Jurkat, Clone E6-1 (cell line): ENCODE measurements at regions not wholly inside any gene's neighbourhood (a gene's known extent, or its start where the extent isn't known, plus 50 kb on each side); places are given as distances from the start of the nearest gene placed in this dataset.

Experiments
- DNase-seq: peaks from one replicate; pipeline ENCODE4 v3.0.0-alpha.2; 2011; ENCODE audit warnings: low read depth, low spot score
- H3K4me3 ChIP-seq: 2 replicates; pipeline ENCODE4 v1.5.1; 2011; ENCODE audit warnings: mild to moderate bottlenecking, low read length, control low read depth, moderate library complexity

DNA sequence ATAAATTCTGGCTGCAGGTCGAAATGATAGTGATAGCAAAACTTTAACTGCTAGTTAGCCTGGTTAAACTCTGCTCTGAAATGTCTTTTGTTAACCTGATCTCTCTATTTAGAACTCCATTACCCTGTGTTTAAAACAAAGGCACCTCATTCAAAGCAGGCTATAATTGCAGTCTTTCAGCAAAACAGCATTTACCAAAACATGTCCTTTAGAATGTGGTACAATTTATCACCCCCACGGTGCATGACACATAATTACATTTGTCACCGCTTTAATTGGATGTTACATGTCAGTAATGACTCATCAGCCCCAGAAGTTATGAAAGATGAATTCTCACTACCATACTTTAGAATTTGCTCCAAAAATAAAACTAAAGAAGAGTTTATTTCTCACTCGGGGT, 295.4 kb downstream of the TOX3 start:
- H3K4me3 ChIP-seq = no peak overlapping the region

DNA sequence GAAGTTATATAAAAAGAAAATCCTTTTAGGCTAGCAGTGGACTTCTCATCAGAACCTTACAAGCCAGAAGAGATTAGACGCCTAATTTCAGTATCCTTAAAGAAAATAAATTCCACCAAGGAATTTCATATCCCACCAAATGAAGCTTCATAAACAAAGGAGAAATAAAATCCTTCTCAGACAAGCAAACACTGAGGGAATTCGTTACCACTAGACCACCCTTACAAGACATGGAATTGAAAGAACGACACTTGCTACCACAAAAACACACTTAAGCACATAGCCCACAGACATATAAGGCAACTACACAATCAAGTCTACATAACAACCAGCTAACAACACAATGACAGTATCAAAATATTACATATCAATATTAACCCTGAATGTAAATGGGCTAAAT, 299.2 kb downstream of the TOX3 start:
- H3K4me3 ChIP-seq = no peak overlapping the region
- no peak for DNase-seq

More for the DNA sequence above, 295.4 kb downstream of the TOX3 start:
- DNase-seq = no peak

DNA sequence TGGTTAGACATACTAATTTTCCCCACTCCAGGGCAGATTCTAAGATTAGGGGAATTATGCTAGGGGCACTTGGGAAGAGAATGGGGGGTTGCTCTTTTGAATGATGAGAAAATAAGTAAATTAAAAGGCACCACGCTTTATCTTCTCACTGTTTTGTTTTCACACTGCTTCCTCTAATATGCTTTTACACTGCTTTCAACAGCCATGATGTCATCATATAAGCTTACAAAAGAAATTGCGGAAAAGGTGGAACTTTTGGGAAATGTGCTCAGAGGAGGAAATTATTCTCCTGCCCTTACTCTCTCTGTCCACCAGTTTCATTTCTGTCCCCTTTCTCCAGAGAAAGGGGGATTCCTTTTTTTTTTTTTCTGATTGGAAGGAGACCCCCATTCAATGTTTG, 308.2 kb downstream of the TOX3 start:
- no peak overlapping the region for H3K4me3 ChIP-seq
- DNase-seq = no peak

DNA sequence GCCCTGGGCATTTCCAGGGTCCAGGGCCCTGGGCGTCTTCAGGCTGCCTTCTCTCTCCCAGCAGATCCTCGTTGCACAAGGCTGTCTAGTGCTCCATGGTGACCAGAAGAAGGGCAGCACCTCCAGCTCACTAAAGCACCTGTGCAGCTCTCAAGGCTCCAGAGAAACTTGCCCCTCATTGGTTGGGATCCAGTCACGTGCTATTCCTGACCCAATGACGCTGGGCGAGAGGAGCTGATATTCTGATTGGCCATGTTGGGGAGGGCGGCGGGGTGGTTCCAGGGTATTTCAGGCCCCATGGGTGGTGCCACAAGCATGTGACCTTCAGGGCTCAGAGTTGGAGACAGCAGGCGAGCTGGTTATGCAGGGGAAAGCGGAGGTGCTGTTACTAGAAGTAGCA, 309.1 kb downstream of the TOX3 start:
- H3K4me3 ChIP-seq = no peak overlapping the region
- no peak for DNase-seq

DNA sequence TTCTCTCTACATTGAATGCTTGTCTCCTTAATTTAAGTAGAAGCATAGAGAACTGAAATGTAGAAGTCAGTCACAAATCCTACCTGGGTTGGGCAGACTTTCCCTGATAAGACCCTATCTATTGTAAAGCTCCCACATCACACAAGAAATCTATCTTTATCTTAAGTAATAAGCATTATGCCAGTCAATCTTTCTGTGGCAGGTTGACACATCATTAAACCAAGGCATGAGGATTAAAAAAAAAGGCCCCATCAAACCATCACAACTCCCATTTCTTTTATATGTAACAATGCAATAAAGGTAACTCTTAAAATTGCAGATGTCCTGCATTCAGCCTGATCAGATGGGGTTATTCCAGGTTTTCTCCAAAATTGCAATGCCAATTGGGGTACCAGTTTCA, 311.8 kb downstream of the TOX3 start:
- no peak overlapping the region for H3K4me3 ChIP-seq
- no peak for DNase-seq

DNA sequence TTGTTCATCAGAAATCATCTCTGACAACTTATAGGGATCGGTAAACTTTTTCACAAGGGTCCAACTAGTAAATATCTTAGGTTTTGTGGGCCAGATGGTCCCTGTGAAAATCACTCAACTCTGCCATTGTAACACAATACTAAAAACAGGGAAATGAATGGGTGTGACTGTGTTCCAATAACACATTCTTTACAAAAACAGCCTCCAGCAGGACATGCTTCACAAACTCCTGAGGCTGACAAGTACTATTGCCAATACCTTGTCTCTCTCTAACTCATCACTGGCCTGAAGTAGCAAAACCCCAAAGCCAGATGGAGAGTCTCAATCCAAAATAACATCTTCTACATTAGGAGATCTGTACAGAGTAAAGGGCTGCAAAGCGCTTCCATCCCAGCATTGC, 312.3 kb downstream of the TOX3 start:
- H3K4me3 ChIP-seq = no peak overlapping the region
- DNase-seq = no peak

DNA sequence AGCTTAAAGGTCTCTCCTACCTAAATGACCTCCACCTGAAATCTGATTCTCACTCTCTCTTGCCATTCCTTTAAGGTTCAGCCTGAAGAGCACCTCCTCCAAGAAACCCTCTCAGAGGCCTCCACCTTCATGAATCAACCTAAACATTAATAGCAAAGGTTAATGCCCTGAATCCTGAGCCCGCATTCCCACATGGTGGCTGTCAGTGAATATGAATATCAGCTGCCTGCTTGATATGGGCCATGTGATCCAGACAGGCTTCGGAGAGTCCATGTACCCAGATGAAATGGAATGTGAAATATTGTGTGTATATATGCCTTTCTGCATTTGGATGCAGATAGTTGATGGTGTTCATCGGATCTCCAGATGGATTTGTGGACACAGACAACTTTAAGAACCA, 317.5 kb downstream of the TOX3 start:
- no peak overlapping the region for H3K4me3 ChIP-seq
- DNase-seq = no peak

DNA sequence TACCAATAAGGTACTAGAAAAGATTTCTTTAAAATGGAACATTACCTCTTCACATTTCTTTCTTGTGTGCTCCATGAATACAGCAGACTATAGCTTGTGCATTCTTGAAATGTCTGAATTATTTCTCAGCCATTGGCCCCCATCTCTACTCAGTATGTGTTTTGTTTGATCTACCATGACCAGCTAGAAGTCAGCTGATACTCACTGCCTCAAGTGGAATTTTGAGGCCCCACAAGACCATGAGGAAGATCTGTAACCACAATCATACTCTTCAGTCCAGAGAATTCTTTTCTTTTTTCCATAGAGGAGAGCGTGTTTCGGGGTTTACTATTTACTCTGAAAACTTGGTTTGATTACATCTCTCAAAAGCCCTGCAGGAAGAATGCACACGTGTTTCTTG, 319.1 kb downstream of the TOX3 start:
- DNase-seq = no peak
- H3K4me3 ChIP-seq = no peak overlapping the region

DNA sequence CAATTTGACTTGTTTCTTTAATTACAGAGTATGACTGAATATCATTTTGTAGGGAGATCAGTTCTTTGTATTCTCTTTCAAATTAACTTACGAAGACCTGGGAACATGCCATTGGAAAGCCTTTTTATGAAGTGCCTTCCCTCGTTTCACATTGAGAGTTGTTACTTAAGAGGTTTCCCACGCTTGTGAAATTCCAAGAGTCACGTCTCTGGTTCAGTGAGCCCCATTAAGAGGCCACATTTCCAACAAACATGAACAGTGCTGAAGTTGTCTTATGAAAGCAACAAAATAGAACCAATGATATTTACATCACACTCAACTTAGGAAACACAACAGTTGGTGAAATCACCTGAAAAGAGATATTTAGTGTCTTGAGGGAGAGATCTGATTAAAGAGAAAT, 334.1 kb downstream of the TOX3 start:
- DNase-seq = no peak
- H3K4me3 ChIP-seq = no peak overlapping the region

DNA sequence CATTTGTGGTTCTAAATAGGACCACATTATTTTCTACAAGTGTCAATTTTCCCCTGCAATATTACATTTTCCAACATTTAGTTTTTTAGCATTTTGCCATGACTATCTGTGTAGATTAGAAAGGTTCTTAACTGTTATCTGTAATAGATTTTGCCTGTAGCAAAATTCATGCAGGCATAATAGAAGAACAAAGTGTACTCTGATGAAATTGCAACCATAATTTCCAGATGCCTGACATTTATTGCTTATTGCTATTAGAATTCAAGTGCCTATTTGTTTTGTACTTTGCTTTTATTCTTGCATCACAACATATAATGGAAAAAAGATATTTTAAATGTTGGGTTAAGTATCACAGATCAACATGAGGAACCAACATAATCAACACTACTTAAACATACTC, 337.7 kb downstream of the TOX3 start:
- DNase-seq = no peak
- H3K4me3 ChIP-seq = no peak overlapping the region

DNA sequence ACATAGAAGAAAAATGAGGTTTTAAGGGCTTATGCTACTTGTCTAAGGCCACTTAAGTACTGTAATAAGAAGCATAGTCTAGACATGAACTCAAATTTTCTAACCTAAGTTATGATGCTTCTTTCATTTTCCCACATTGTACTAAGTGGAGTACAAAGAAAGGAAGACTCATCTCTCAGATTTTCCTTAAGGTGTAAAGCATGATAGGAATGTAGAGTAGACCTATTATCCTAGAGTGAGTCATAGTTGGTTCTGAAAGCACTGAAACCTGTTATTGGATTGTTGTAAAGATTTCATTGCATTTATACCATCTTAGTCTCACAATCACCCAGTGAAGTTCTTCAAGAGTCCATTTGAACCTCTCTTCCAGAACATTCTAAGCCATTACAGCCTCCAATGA, 343.8 kb downstream of the TOX3 start:
- no peak for DNase-seq
- H3K4me3 ChIP-seq = no peak overlapping the region

DNA sequence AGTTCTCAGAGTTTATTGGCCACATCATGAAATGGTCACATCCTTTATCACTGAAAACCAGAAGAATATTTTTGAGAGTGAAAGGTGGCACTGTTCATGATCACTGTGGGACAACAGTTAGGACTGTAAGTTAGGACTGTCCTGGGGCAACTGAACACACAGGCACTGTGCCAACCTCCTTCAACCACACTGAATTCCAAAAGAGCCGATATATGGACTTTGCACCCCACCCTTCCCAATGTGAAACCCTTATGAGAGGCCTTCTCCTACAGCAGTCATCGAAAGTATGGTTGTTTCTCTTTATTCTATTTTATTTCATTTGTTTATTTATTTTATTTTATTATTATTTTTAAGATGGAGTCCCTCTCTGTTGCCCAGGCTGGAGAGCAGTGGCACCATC, 353.5 kb downstream of the TOX3 start:
- no peak for DNase-seq

DNA sequence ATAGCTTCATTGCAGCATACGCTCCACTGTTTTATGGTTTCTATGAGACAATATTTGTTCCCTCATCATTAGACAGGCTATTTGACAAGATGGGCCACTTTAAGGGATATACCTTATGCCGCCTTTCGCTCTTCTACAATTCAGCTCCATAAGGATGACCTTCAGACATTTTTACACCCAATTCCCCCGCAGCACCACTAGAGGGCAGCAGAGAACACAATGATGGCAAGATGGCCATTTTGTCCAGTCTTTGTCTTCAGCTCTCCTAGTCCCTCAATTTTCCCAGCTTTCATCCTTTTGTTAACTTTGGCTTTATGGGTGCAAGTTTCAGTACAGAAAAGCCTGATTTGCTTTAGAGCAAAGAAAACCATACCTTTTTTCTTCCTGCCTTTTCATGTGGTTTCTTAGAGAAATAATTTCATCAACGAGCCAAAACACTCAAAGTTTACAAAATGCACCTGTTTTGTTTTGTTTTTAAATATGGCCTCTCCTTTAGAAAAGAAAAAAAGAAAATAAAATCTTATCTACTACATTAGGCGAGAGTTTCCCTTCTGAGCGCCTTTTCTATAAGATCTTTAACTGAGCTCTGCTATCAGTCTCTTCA, 355.3 kb downstream of the TOX3 start:
- peak; percentile 44 for DNase-seq
- H3K4me3 ChIP-seq = no peak overlapping the region

More for the DNA sequence above, 353.5 kb downstream of the TOX3 start:
- H3K4me3 ChIP-seq = no peak overlapping the region

DNA sequence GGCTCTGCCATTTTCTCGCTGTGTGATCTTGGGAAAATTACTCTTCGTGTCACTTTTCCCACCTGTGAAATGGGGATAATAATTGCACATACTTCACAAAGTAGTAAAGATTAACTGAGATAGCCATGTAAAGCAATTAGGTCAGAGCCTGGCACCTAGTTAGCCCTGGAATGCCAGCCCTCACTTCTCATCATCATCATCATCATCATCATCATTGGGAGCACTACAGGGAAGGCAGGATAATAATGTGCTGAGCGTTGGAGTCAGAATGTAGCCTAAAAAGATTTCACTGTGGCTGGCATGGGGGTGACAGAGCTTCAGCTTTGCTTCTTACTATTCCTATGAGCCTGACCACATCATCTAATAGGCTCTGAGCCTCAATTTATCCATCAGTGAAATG, 362.6 kb downstream of the TOX3 start:
- no peak for DNase-seq
- no peak overlapping the region for H3K4me3 ChIP-seq

DNA sequence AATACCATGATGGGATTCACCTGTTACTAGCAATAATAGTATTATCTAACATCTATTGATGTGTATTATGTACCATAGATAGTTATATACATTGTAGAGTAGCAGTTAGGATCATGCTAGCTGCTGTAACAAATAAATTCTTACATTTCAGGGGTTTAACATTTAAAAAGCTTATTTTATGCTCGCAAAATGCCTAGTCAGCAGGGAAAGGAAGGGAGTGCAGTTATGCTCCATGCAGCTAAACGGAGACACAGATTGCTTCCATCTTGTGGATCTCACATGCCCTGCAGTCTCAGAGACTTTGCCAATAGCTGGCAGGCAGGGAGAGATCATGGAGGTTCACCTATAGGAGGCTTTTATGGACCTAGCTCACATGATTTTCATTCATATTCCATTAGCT, 364.1 kb downstream of the TOX3 start:
- DNase-seq = no peak
- H3K4me3 ChIP-seq = no peak overlapping the region

DNA sequence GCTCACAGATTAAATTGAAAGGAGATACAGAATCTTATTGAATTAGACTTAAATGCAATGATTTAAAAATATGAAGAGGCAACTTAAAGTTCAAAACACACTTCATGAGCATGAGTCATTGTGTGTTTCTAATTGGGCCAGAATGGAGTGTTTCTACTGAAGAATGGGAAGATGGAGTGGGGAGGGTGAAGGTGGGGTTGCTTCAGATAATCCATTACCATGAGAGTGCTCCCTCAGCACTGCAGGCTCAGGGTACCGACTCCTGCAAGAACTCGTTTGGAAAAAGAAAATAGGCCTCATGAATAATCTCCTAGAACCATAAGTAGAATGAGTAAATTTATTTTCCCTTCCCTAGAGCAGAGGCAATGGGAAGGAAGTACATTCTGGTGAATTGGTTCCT, 372.8 kb downstream of the TOX3 start:
- no peak overlapping the region for H3K4me3 ChIP-seq
- DNase-seq = no peak

DNA sequence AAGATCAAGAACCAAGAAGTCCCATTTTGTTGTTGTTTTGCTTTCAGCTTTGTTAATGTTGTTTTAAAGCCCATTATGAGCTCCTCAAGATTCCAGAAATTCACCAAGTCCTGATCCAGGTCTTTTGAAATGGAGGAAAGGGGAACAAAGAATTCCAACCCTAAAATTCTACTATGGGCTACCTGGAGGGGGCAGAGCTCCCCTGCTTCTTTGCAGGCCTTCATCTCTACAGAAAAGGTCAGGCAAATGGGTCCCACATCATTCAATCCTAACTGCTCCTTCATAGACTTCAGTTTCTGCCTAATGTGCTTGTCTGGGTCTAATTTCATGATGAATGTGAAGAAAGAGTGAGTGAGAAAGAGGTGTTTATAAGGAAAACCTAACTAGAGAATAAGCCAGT, 375.5 kb downstream of the TOX3 start:
- no peak for DNase-seq

DNA sequence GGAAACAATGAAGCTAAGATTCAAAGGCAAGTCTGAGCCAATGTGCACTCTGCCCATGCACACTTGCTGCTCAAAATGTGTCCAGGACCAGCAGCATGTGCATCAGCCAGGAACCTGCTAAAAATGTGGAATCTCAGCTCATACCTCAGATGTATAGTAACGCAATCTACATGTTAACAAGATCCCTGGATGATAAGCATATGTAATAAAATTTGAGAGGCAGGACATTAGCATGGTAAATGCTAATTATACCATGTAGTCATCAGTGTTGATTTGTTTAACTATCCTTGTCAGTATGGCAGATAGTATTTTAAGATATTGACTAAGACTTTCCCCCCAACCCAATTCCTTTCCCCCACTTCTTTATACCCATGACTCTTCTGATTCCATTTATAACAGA, 379.6 kb downstream of the TOX3 start:
- no peak overlapping the region for H3K4me3 ChIP-seq
- no peak for DNase-seq

More for the DNA sequence above, 375.5 kb downstream of the TOX3 start:
- no peak overlapping the region for H3K4me3 ChIP-seq

DNA sequence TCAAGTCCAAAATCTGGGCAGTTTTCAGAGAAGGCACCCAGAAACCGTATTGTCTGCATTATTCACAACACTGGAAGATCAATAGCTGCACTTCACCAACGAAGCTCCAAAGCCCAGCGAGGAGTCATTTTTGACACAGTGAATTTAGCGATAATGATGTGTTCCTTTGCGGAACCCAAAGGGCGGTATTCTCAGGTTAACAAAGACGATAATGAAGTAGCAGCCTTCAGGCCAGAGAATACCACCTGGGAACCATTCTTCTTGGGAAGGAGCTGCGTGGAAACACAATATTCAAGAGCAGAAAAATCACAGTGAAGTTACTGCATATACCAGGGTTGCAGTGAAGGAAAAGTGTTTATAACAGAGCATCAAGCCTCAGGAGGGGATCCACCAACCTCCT, 381.0 kb downstream of the TOX3 start:
- H3K4me3 ChIP-seq = no peak overlapping the region
- DNase-seq = no peak

DNA sequence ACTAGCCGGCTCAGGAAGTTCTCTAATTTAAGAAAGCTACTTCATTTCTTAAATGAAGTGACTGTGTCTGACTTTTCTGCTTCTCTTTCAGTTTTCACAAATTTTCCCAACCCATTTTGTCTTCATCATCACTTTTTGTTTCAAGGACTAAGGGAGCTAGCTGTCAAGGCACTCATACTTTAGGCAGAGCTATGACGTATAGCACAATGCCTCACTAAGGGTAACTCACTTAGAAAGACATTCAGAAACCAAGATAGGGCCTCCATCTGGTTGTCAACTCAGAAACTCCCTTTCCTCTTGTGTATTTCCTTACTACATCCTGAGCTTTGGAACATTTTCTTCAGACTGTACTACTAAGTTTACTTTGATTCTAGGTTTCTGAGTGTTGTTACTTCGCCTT, 397.9 kb downstream of the TOX3 start:
- H3K4me3 ChIP-seq = no peak overlapping the region
- DNase-seq = no peak

DNA sequence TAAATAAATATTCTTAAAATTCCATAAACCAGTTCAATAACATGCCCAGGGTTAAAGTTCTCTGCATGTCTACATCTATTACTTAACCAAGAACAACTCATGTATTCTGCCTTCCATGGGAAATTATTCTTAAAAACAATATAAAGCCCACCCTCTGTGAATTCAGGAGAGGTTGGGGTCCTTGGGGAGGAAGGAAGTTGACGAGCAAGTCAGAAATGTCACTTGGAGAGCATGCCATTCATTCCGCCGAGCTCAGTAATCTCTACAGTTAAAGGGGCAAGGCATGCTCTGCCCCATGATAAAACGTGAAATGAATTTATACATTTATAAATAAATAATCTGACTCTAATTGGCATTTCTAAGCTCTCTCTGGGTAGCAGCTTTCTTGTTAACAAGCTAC, 405.1 kb downstream of the TOX3 start:
- no peak overlapping the region for H3K4me3 ChIP-seq
- DNase-seq = no peak

DNA sequence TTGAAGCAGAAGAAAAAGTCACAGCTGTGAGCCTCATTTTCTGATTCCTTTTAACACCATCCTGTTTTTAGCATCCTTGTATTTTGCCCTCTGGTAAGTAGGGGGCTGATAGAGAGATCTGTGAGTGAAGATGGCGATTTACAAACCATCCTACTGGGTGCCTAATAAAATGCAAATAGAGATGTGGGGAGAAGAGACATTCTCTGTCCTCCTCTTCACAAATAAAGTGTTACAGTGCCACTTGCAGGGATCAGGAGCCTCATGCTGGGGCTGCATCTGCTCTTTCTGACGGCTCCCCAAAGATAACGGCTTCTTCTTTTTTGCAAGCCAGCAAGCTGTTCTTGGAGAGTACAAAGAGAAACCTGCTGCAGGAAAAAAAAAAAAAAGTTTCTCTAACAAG, 418.6 kb downstream of the TOX3 start:
- no peak overlapping the region for H3K4me3 ChIP-seq
- no peak for DNase-seq
